H1 (cell line): ENCODE measurements at regions not wholly inside any gene's neighbourhood (a gene's known extent, or its start where the extent isn't known, plus 50 kb on each side); places are given as distances from the start of the nearest gene placed in this dataset.
A peak's percentile ranks its signal among the peaks of the same experiment; 100 is the strongest.

Source experiments
- CTCF ChIA-PET: fragments of 300-600 bp; sonication (Branson Sonifier 250); formaldehyde crosslinking; loops from one replicate; lab custom pipeline; 2021; ENCODE audit not compliant: partially characterized antibody; lab: Charles Lee
- POLR2A ChIA-PET: fragments of 300-600 bp; sonication (Branson Sonifier 250); formaldehyde crosslinking; loops from one replicate; lab custom pipeline; 2021; ENCODE audit warnings: inconsistent platforms; ENCODE audit not compliant: partially characterized antibody; lab: Charles Lee
- DNase-seq, 2 experiments: peaks; one replicate each; pipeline versions ENCODE4 v3.0.0 to v3.0.0-alpha.2; 2010 to 2022; ENCODE audit warnings: low spot score in 2 of 2, low read depth in 1 of 2, mixed read lengths in 1 of 2
- FAIRE-seq: peaks from 2 replicates; lab custom pipeline; 2011; peaks lifted over from hg19 to GRCh38; lab: Jason Lieb, UNC
- H2AFZ ChIP-seq: 2 replicates; pipeline ENCODE4 v1.8.1; 2012; ENCODE audit warnings: low read length, inconsistent platforms
- H2AK5ac ChIP-seq: 2 replicates; pipeline ENCODE4 v1.6.1; 2013; ENCODE audit warnings: low read depth, low read length
- H2BK120ac ChIP-seq: replicated peaks from 2 replicates; pipeline ENCODE3; 2013; ENCODE audit warnings: low read depth, low read length, inconsistent platforms
- H2BK12ac ChIP-seq: 2 replicates; pipeline ENCODE4 v1.6.1; 2013; ENCODE audit warnings: low read depth, low read length
- H2BK15ac ChIP-seq: 2 replicates; pipeline ENCODE4 v1.6.1; 2013; ENCODE audit warnings: low read length
- H2BK20ac ChIP-seq: 2 replicates; pipeline ENCODE4 v1.6.1; 2013; ENCODE audit warnings: low read length
- H2BK5ac ChIP-seq: 2 replicates; pipeline ENCODE4 v1.6.1; 2013; ENCODE audit warnings: low read depth, low read length
- H3K14ac ChIP-seq: 2 replicates; pipeline ENCODE4 v1.6.1; 2013; ENCODE audit warnings: inconsistent platforms; ENCODE audit not compliant: insufficient read length
- H3K18ac ChIP-seq: 2 replicates; pipeline ENCODE4 v1.6.1; 2013; ENCODE audit warnings: low read length; ENCODE audit errors: extremely low read depth
- H3K23ac ChIP-seq: 2 replicates; pipeline ENCODE4 v1.6.1; 2013; ENCODE audit warnings: inconsistent platforms; ENCODE audit not compliant: insufficient read length
- H3K23me2 ChIP-seq: 2 replicates; pipeline ENCODE4 v1.6.1; 2013; ENCODE audit warnings: low read depth, low read length
- H3K27ac ChIP-seq: 2 replicates; pipeline ENCODE4 v1.6.1; 2011; ENCODE audit warnings: low read depth, low read length, inconsistent platforms
- H3K27me3 ChIP-seq, 4 experiments: replicated peaks in 1 of 4; 1 replicate in 1 of 4; 2 replicates in 3 of 4; pipeline versions ENCODE4 v1.6.1 to v1.8.1; 2011 to 2013; ENCODE audit warnings: low read length in 3 of 4, mild to moderate bottlenecking in 3 of 4, inconsistent platforms in 2 of 4, mixed read lengths in 2 of 4, moderate library complexity in 1 of 4; ENCODE audit not compliant: control insufficient read depth in 3 of 4, insufficient read depth in 3 of 4; ENCODE audit errors: extremely low read depth in 1 of 4
- H3K36me3 ChIP-seq, 4 experiments: 2 replicates each; pipeline versions ENCODE4 v1.6.1 to v1.8.1; 2011 to 2013; ENCODE audit warnings: mild to moderate bottlenecking in 4 of 4, low read length in 3 of 4, moderate library complexity in 2 of 4, control low read depth in 1 of 4, inconsistent platforms in 1 of 4; ENCODE audit not compliant: insufficient read depth in 4 of 4, control insufficient read depth in 2 of 4
- H3K4ac ChIP-seq: replicated peaks from 2 replicates; pipeline ENCODE3; 2013; ENCODE audit warnings: low read length, low read depth, mixed read lengths, inconsistent platforms; ENCODE audit not compliant: insufficient read length
- H3K4me1 ChIP-seq, 4 experiments: replicated peaks in 1 of 4; 1 replicate in 1 of 4; 2 replicates in 3 of 4; pipeline versions ENCODE4 v1.6.1 to v1.8.1; 2011 to 2013; ENCODE audit warnings: low read length in 3 of 4, inconsistent platforms in 2 of 4, mixed read lengths in 1 of 4; ENCODE audit not compliant: insufficient read depth in 4 of 4, control insufficient read depth in 3 of 4
- H3K4me2 ChIP-seq, 2 experiments: 2 replicates each; pipeline versions ENCODE4 v1.6.1 to v1.8.1; 2011 to 2013; ENCODE audit warnings: low read depth in 2 of 2, low read length in 2 of 2, control low read depth in 1 of 2, inconsistent platforms in 1 of 2, mild to moderate bottlenecking in 1 of 2; ENCODE audit not compliant: insufficient read depth in 1 of 2
- H3K4me3 ChIP-seq, 4 experiments: fragments of 200-600, 300-600 bp in 1 of 4; sonication (generic), shearing (Covaris generic), sonication (Bioruptor Twin) in 1 of 4; 2 replicates each; pipeline versions ENCODE4 v1.5.1 to v1.8.1; 2011 to 2016; ENCODE audit warnings: low read length in 4 of 4, low read depth in 3 of 4, control low read depth in 2 of 4, inconsistent platforms in 2 of 4, mild to moderate bottlenecking in 2 of 4, mixed read lengths in 1 of 4, moderate library complexity in 1 of 4; ENCODE audit not compliant: insufficient read depth in 2 of 4; ENCODE audit errors: extremely low read depth in 1 of 4
- H3K56ac ChIP-seq: replicated peaks from 2 replicates; pipeline ENCODE3; 2013; ENCODE audit warnings: low read depth, mild to moderate bottlenecking, mixed read lengths, low read length, inconsistent platforms; ENCODE audit not compliant: insufficient read length
- H3K79me1 ChIP-seq: 2 replicates; pipeline ENCODE4 v1.6.1; 2013; ENCODE audit warnings: low read depth, low read length, control low read depth
- H3K79me2 ChIP-seq, 2 experiments: 2 replicates each; pipeline versions ENCODE4 v1.6.1 to v1.8.1; 2012 to 2013; ENCODE audit warnings: low read length in 2 of 2, mild to moderate bottlenecking in 2 of 2, inconsistent platforms in 1 of 2; ENCODE audit not compliant: insufficient read depth in 2 of 2, control insufficient read depth in 1 of 2
- H3K9ac ChIP-seq, 4 experiments: replicated peaks in 1 of 4; 1 replicate in 1 of 4; 2 replicates in 3 of 4; pipeline versions ENCODE4 v1.6.1 to v1.8.1; 2011 to 2013; ENCODE audit warnings: low read depth in 3 of 4, low read length in 3 of 4, control low read depth in 2 of 4, mild to moderate bottlenecking in 2 of 4, moderate library complexity in 2 of 4, inconsistent platforms in 1 of 4; ENCODE audit errors: extremely low read depth in 1 of 4
- H3K9me3 ChIP-seq, 2 experiments: 2 replicates each; pipeline versions ENCODE4 v1.6.1 to v1.8.1; 2012 to 2013; ENCODE audit warnings: mild to moderate bottlenecking in 2 of 2, moderate library complexity in 2 of 2, control low read depth in 1 of 2, inconsistent platforms in 1 of 2, low read depth in 1 of 2, low read length in 1 of 2, mixed read lengths in 1 of 2; ENCODE audit not compliant: insufficient read depth in 2 of 2
- H4K20me1 ChIP-seq, 2 experiments: replicated peaks in 1 of 2; 2 replicates each; pipeline versions ENCODE3 to v1.8.1; 2011 to 2013; ENCODE audit warnings: inconsistent platforms in 2 of 2, low read length in 2 of 2, mild to moderate bottlenecking in 1 of 2; ENCODE audit not compliant: insufficient read depth in 2 of 2, control insufficient read depth in 1 of 2
- H4K5ac ChIP-seq: 2 replicates; pipeline ENCODE4 v1.6.1; 2013; ENCODE audit warnings: low read length, low read depth, mixed read lengths, inconsistent platforms; ENCODE audit not compliant: insufficient read length
- H4K8ac ChIP-seq: 2 replicates; pipeline ENCODE4 v1.8.0; 2013; ENCODE audit warnings: mild to moderate bottlenecking, moderate library complexity, low read length, inconsistent platforms; ENCODE audit not compliant: insufficient read depth; ENCODE audit errors: extremely low read depth
- H4K91ac ChIP-seq: replicated peaks from 2 replicates; pipeline ENCODE3; 2013; ENCODE audit warnings: low read length, mixed read lengths, inconsistent platforms; ENCODE audit not compliant: insufficient read length
- SAP30 ChIP-seq: fragments of 300-600 bp; sonication (generic); IDR thresholded peaks from 2 replicates; pipeline ENCODE4 v1.7.1; 2012; ENCODE audit warnings: low read length, moderate library complexity, mild to moderate bottlenecking, inconsistent platforms; ENCODE audit not compliant: insufficient read depth, insufficient replicate concordance
- TEAD4 ChIP-seq: IDR thresholded peaks from 2 replicates; pipeline ENCODE4 v1.6.1; 2012; ENCODE audit warnings: low read depth, low read length, inconsistent platforms, mixed read lengths
- WGBS, 2 experiments: shearing (Covaris generic) in 1 of 2; methylation state at CpG; one replicate each; pipeline versions ENCODE4 v1.1.6 to v1.1.7; 2013 to 2015; ENCODE audit warnings: low lambda C conversion rate in 2 of 2, mixed read lengths in 2 of 2, inconsistent platforms in 1 of 2, low coverage in 1 of 2, missing lambda C conversion rate in 1 of 2; ENCODE audit not compliant: insufficient replicate concordance in 2 of 2, insufficient coverage in 1 of 2, insufficient read length in 1 of 2; ENCODE audit errors: extremely low coverage in 1 of 2, missing lambda C conversion rate in 1 of 2; 5-methylcytosine and 5-hydroxymethylcytosine counted together

GRCh38 chr3:31103181-31103580 is 208.7 kb upstream of the GADL1 start:
- Histone ChIP-seq H2BK20ac (no peak overlapping the region), H3K23me2 (no peaks in the 10 kb centered on the region), H3K23ac (no peak overlapping the region), H2BK120ac (no peak overlapping the region), H4K8ac (no peak overlapping the region), H4K91ac (no peak overlapping the region), H3K27ac (no peak overlapping the region), H3K4me2 (no peak overlapping the region), H3K79me1 (no peaks in the 10 kb centered on the region), H3K56ac (peak overlapping the region; percentile 10), H2BK15ac (no peak overlapping the region), H3K9me3 (no peaks in the 10 kb centered on the region), H3K14ac (no peak overlapping the region), H2BK5ac (no peak overlapping the region), H4K20me1 (no peaks in the 10 kb centered on the region), H3K4me3 (no peak overlapping the region), H3K36me3 (no peaks in the 10 kb centered on the region), H3K4ac (no peak overlapping the region), H3K79me2 (no peaks in the 10 kb centered on the region), H4K5ac (no peak overlapping the region), H3K18ac (no peak overlapping the region), H3K27me3 (no peaks in the 10 kb centered on the region), H2AK5ac (no peak overlapping the region), H3K4me1 (peaks cover 0 to 3% (median 1%) of the 10 kb centered on the region in 4 experiments; a peak in 2 of 7 replicates), H3K9ac (no peak overlapping the region), H2AFZ (no peak overlapping the region), H2BK12ac (no peak overlapping the region)
- TF ChIP-seq TEAD4 (no peak), SAP30 (no peak)
- FAIRE-seq (no peak), DNase-seq (no peak)
- POLR2A ChIA-PET, result interaction anchor here (0.5 kb wide), 1 partner anchor 104 kb away, joined by 3 read pairs; no protein-coding TSS in a partner anchor
- WGBS, 2 experiments, result 71% methylated on average over 2 of the region's 2 CpGs; no CpG with 5 or more reads in 1 of the 2 experiments
- CTCF ChIA-PET, result interaction anchor here (1.2 to 1.4 kb wide), 2 partner anchors 15 to 34 kb away, joined by 3 to 5 read pairs; no protein-coding TSS in a partner anchor
